Ovary (tissue), 3 donors: ENCODE measurements at regions not wholly inside any gene's neighbourhood (a gene's known extent, or its start where the extent isn't known, plus 50 kb on each side); places are given as distances from the start of the nearest gene placed in this dataset.

ENCODE experiments used
- CTCF ChIP-seq, 3 donors: fragments of 450-650 bp in 2 of 3; fragments of 200-600 bp in 1 of 3; IDR thresholded peaks; one replicate each; pipeline versions ENCODE4 v1.5.1 to v1.8.0; 2016 to 2022; ENCODE audit warnings: antibody characterized with exemption in 3 of 3, mild to moderate bottlenecking in 1 of 3
- POLR2A ChIP-seq: fragments of 450-650 bp; IDR thresholded peaks from one replicate; pipeline ENCODE4 v1.6.1; 2017; ENCODE audit warnings: antibody characterized with exemption, mild to moderate bottlenecking, moderate library complexity
- donor health status: DM: no; HTN: no; CAD: no.

GRCh38 chrY:19549671-19550466, 194.7 kb downstream of the KDM5D start:
- TF ChIP-seq CTCF (IDR thresholded peaks at IDR 0.05) (no peak), POLR2A (no peak)
